ENCODE measurements at regions not wholly inside any gene's neighbourhood (a gene's known extent, or its start where the extent isn't known, plus 50 kb on each side); places are given as distances from the start of the nearest gene placed in this dataset.

GRCh38 chr18:52000435-52000834 lies 339.6 kb upstream of the DCC start:
- DNase-seq (ENCODE audit: insufficient read length, low spot score) = no peak
- no peak for FAIRE-seq

- DNase-seq (ENCODE audit: insufficient read length, low spot score) = no peak
- no peak for FAIRE-seq
These were observed 338.9 kb upstream of the DCC start for GRCh38 chr18:52001106-52001505.

- no peak for DNase-seq (ENCODE audit: insufficient read length, low spot score)
- FAIRE-seq = no peak
These were observed 337.4 kb upstream of the DCC start for GRCh38 chr18:52002600-52002999.

- FAIRE-seq = no peak
- DNase-seq (ENCODE audit: insufficient read length, low spot score) = no peak
These were observed 332.9 kb upstream of the DCC start for GRCh38 chr18:52007105-52007504.

- no peak for DNase-seq (ENCODE audit: insufficient read length, low spot score)
- no peak for FAIRE-seq
These were observed 331.7 kb upstream of the DCC start for GRCh38 chr18:52008330-52008729.

GRCh38 chr18:52008736-52009135 lies 331.3 kb upstream of the DCC start:
- FAIRE-seq (no peak), DNase-seq (ENCODE audit: insufficient read length, low spot score) (no peak)

- DNase-seq (ENCODE audit: insufficient read length, low spot score) (no peak), FAIRE-seq (no peak)
These were observed 330.0 kb upstream of the DCC start for GRCh38 chr18:52009958-52010357.

GRCh38 chr18:52045946-52046675 lies 293.9 kb upstream of the DCC start:
- DNase-seq (ENCODE audit: insufficient read length, low spot score) (no peak), FAIRE-seq (no peak)

- DNase-seq (ENCODE audit: insufficient read length, low spot score) (no peak), FAIRE-seq (no peak)
These were observed 293.2 kb upstream of the DCC start for GRCh38 chr18:52046842-52047241.

- no peak for FAIRE-seq
- DNase-seq (ENCODE audit: insufficient read length, low spot score) = no peak
These were observed 285.7 kb upstream of the DCC start for GRCh38 chr18:52054324-52054723.

GRCh38 chr18:52060607-52061304 lies 279.2 kb upstream of the DCC start:
- DNase-seq (ENCODE audit: insufficient read length, low spot score) = no peak
- FAIRE-seq = no peak

- FAIRE-seq (no peak), DNase-seq (ENCODE audit: insufficient read length, low spot score) (no peak)
These were observed 276.1 kb upstream of the DCC start for GRCh38 chr18:52063923-52064322.

GRCh38 chr18:52069201-52069600 lies 270.8 kb upstream of the DCC start:
- DNase-seq (ENCODE audit: insufficient read length, low spot score) (no peak), FAIRE-seq (no peak)

GRCh38 chr18:52070291-52070756 lies 269.7 kb upstream of the DCC start:
- no peak for FAIRE-seq
- DNase-seq (ENCODE audit: insufficient read length, low spot score) = no peak

- no peak for FAIRE-seq
- DNase-seq (ENCODE audit: insufficient read length, low spot score) = no peak
These were observed 262.6 kb upstream of the DCC start for GRCh38 chr18:52077251-52077983.

- FAIRE-seq = no peak
These were observed 257.8 kb upstream of the DCC start for GRCh38 chr18:52082246-52082645.

GRCh38 chr18:52087140-52087539 lies 252.9 kb upstream of the DCC start:
- FAIRE-seq = no peak
- no peak for DNase-seq (ENCODE audit: insufficient read length, low spot score)

More at GRCh38 chr18:52082246-52082645, 257.8 kb upstream of the DCC start:
- DNase-seq (ENCODE audit: insufficient read length, low spot score) = no peak

GRCh38 chr18:52090005-52090404 lies 250.0 kb upstream of the DCC start:
- FAIRE-seq = no peak
- no peak for DNase-seq (ENCODE audit: insufficient read length, low spot score)

GRCh38 chr18:52093171-52093570 lies 246.8 kb upstream of the DCC start:
- DNase-seq (ENCODE audit: insufficient read length, low spot score) = no peak
- no peak for FAIRE-seq

GRCh38 chr18:52118684-52119083 lies 221.3 kb upstream of the DCC start:
- FAIRE-seq (no peak), DNase-seq (ENCODE audit: insufficient read length, low spot score) (no peak)

GRCh38 chr18:52130624-52131301 lies 209.2 kb upstream of the DCC start:
- DNase-seq (ENCODE audit: insufficient read length, low spot score) = no peak
- no peak for FAIRE-seq
